Cardiac muscle cell (in vitro differentiated cells and primary cell): ENCODE measurements at regions not wholly inside any gene's neighbourhood (a gene's known extent, or its start where the extent isn't known, plus 50 kb on each side); places are given as distances from the start of the nearest gene placed in this dataset.
"Not testable (repeated sequence)": the region's sequence is repeated elsewhere in the genome, so short reads cannot be mapped to it uniquely, and the experiment has no call there.

ENCODE experiments used
- DNase-seq, 2 donors: peaks; one replicate each; pipeline versions ENCODE4 v3.0.0 to v3.0.0-alpha.2; 2010 to 2017; ENCODE audit warnings: low read depth in 1 of 2, low spot score in 1 of 2
- H3K27ac ChIP-seq: fragments of 200-600 bp; sonication (generic); 2 replicates; pipeline ENCODE4 v1.5.1; 2016
- H3K27me3 ChIP-seq: fragments of 200-600 bp; sonication (generic); 2 replicates; pipeline ENCODE4 v1.6.0; 2016; ENCODE audit warnings: control low read depth
- H3K36me3 ChIP-seq: fragments of 200-600 bp; sonication (generic); 2 replicates; pipeline ENCODE4 v1.5.1; 2016; ENCODE audit warnings: control low read depth
- H3K4me1 ChIP-seq: fragments of 200-600 bp; sonication (generic); 2 replicates; pipeline ENCODE4 v1.8.1; 2017; ENCODE audit warnings: low read depth, mild to moderate bottlenecking, mixed run types
- H3K4me3 ChIP-seq: fragments of 200-600 bp; sonication (generic); 2 replicates; pipeline ENCODE4 v1.5.1; 2016; ENCODE audit warnings: mild to moderate bottlenecking
- H3K9me3 ChIP-seq: fragments of 200-600 bp; sonication (generic); 2 replicates; pipeline ENCODE4 v1.5.1; 2017; ENCODE audit warnings: low read depth, mild to moderate bottlenecking, control low read depth
- CTCF ChIP-seq: IDR thresholded peaks from 2 replicates; pipeline ENCODE4 v1.5.1; 2012; ENCODE audit warnings: low read depth, mild to moderate bottlenecking, low read length

- no peaks in the 10 kb centered on the region for H3K27me3 ChIP-seq
- TF ChIP-seq CTCF, result no peak
- no peaks in the 10 kb centered on the region for H3K9me3 ChIP-seq
- no peaks in the 10 kb centered on the region for H3K36me3 ChIP-seq
- no peaks in the 10 kb centered on the region for H3K4me1 ChIP-seq
- H3K27ac ChIP-seq, result no peak overlapping the region
- DNase-seq, result no peak
- H3K4me3 ChIP-seq, result no peak overlapping the region
These were observed 131.1 kb downstream of the SLC25A46 start for GRCh38 chr5:110869927-110870326.

- DNase-seq, result no peak
- H3K9me3 ChIP-seq, result no peaks in the 10 kb centered on the region
- TF ChIP-seq CTCF, result no peak
- H3K27ac ChIP-seq, result no peak overlapping the region
- no peak overlapping the region for H3K4me3 ChIP-seq
- no peaks in the 10 kb centered on the region for H3K36me3 ChIP-seq
- H3K27me3 ChIP-seq, result no peaks in the 10 kb centered on the region
- H3K4me1 ChIP-seq, result no peaks in the 10 kb centered on the region
These were observed 133.4 kb downstream of the SLC25A46 start for GRCh38 chr5:110872200-110872599.

GRCh38 chr5:110872963-110873362 is 134.2 kb downstream of the SLC25A46 start:
- Histone ChIP-seq H3K4me3 (no peak overlapping the region), H3K9me3 (no peaks in the 10 kb centered on the region), H3K27ac (no peak overlapping the region), H3K27me3 (no peaks in the 10 kb centered on the region), H3K36me3 (no peaks in the 10 kb centered on the region), H3K4me1 (no peaks in the 10 kb centered on the region)
- DNase-seq, result no peak
- TF ChIP-seq CTCF, result no peak

GRCh38 chr5:110873773-110874437 is 135.1 kb downstream of the SLC25A46 start:
- no peak for DNase-seq
- no peak for TF ChIP-seq CTCF
- H3K4me3 ChIP-seq, result no peak overlapping the region
- H3K27ac ChIP-seq, result no peak overlapping the region
- H3K27me3 ChIP-seq, result no peaks in the 10 kb centered on the region
- H3K9me3 ChIP-seq, result no peaks in the 10 kb centered on the region
- no peaks in the 10 kb centered on the region for H3K36me3 ChIP-seq
- H3K4me1 ChIP-seq, result no peaks in the 10 kb centered on the region

GRCh38 chr5:110875115-110875514 is 136.3 kb downstream of the SLC25A46 start:
- not testable (repeated sequence) for H3K36me3 ChIP-seq, DNase-seq, H3K27ac ChIP-seq, H3K4me1 ChIP-seq, H3K9me3 ChIP-seq, H3K4me3 ChIP-seq, H3K27me3 ChIP-seq

GRCh38 chr5:110878115-110878514 is 139.3 kb downstream of the SLC25A46 start:
- Histone ChIP-seq H3K27ac (no peak overlapping the region), H3K4me3 (no peak overlapping the region), H3K4me1 (no peaks in the 10 kb centered on the region), H3K27me3 (no peaks in the 10 kb centered on the region), H3K36me3 (no peaks in the 10 kb centered on the region), H3K9me3 (no peaks in the 10 kb centered on the region)
- no peak for DNase-seq
- no peak for TF ChIP-seq CTCF
